ENCODE measurements at regions not wholly inside any gene's neighbourhood (a gene's known extent, or its start where the extent isn't known, plus 50 kb on each side); places are given as distances from the start of the nearest gene placed in this dataset.

DNA sequence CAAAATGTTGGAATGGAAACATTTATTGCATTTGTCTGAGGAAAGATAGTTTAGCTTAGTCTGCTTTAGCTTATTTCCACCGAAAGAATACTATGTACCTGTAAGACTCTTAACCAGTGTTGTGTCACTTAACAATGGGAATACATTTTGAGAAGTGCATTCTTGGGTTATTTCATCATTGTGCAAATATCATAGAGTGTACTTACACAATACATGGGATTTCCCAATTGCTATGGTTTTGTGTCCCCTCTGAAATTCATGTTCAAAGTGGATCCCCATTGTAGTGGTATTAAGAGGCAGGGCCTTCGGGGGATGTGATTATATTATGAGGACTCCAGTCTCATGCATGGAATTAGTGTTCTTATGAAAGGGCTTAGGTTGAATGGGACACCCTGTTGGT lies 249.4 kb upstream of the UBE2E3 start:
- Histone ChIP-seq H3K9me3 (ENCODE audit: control insufficient read depth, insufficient read depth, low read depth, low read length) (no peaks in the 10 kb centered on the region; the same call in 1 of the 2 replicates), H3K4me1 (ENCODE audit: control insufficient read depth, insufficient read depth, low read length) (no peaks in the 10 kb centered on the region), H3K27ac (ENCODE audit: low read length) (no peak overlapping the region), H3K36me3 (ENCODE audit: control insufficient read depth, insufficient read depth, low read length) (no peaks in the 10 kb centered on the region), H3K4me3 (ENCODE audit: low read depth in 2 of 2, low read length in 2 of 2) (no peak overlapping the region), H3K27me3 (ENCODE audit: control insufficient read depth, insufficient read depth, low read length) (no peaks in the 10 kb centered on the region)
- ChIA-PET CTCF (no interaction called here), POLR2A (no interaction called here)
- ATAC-seq (no peak), DNase-seq (ENCODE audit: low read depth, low spot score) (no peak)
- in situ Hi-C loops (cut with HindIII; ENCODE audit: low pct_unique_long_range_greater_than_20kb, low sequenced_read_pairs) = no loop called here
- intact Hi-C loops (cut with micrococcal nuclease; ENCODE audit: unreplicated experiment) = no loop called here
- BruUV-seq (replicated peaks) = no TSS peak
- TF ChIP-seq POLR2AphosphoS5 (IDR thresholded peaks at IDR 0.05; ENCODE audit: low read depth, low read length) (no peak), SIN3A (IDR thresholded peaks at IDR 0.05; ENCODE audit: borderline replicate concordance, insufficient read depth, low read depth, low read length) (no peak), TCF7L2 (IDR thresholded peaks at IDR 0.05; ENCODE audit: low read depth, low read length) (no peak)
- TF ChIP-seq, protein P1, sequence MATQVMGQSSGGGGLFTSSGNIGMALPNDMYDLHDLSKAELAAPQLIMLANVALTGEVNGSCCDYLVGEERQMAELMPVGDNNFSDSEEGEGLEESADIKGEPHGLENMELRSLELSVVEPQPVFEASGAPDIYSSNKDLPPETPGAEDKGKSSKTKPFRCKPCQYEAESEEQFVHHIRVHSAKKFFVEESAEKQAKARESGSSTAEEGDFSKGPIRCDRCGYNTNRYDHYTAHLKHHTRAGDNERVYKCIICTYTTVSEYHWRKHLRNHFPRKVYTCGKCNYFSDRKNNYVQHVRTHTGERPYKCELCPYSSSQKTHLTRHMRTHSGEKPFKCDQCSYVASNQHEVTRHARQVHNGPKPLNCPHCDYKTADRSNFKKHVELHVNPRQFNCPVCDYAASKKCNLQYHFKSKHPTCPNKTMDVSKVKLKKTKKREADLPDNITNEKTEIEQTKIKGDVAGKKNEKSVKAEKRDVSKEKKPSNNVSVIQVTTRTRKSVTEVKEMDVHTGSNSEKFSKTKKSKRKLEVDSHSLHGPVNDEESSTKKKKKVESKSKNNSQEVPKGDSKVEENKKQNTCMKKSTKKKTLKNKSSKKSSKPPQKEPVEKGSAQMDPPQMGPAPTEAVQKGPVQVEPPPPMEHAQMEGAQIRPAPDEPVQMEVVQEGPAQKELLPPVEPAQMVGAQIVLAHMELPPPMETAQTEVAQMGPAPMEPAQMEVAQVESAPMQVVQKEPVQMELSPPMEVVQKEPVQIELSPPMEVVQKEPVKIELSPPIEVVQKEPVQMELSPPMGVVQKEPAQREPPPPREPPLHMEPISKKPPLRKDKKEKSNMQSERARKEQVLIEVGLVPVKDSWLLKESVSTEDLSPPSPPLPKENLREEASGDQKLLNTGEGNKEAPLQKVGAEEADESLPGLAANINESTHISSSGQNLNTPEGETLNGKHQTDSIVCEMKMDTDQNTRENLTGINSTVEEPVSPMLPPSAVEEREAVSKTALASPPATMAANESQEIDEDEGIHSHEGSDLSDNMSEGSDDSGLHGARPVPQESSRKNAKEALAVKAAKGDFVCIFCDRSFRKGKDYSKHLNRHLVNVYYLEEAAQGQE (IDR thresholded peaks at IDR 0.05; ENCODE audit: insufficient read depth in 1 of 2, low read depth in 2 of 2, low read length in 1 of 2) = no peak
- TF ChIP-seq, protein P2, sequence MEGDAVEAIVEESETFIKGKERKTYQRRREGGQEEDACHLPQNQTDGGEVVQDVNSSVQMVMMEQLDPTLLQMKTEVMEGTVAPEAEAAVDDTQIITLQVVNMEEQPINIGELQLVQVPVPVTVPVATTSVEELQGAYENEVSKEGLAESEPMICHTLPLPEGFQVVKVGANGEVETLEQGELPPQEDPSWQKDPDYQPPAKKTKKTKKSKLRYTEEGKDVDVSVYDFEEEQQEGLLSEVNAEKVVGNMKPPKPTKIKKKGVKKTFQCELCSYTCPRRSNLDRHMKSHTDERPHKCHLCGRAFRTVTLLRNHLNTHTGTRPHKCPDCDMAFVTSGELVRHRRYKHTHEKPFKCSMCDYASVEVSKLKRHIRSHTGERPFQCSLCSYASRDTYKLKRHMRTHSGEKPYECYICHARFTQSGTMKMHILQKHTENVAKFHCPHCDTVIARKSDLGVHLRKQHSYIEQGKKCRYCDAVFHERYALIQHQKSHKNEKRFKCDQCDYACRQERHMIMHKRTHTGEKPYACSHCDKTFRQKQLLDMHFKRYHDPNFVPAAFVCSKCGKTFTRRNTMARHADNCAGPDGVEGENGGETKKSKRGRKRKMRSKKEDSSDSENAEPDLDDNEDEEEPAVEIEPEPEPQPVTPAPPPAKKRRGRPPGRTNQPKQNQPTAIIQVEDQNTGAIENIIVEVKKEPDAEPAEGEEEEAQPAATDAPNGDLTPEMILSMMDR (IDR thresholded peaks at IDR 0.05) = no peak

DNA sequence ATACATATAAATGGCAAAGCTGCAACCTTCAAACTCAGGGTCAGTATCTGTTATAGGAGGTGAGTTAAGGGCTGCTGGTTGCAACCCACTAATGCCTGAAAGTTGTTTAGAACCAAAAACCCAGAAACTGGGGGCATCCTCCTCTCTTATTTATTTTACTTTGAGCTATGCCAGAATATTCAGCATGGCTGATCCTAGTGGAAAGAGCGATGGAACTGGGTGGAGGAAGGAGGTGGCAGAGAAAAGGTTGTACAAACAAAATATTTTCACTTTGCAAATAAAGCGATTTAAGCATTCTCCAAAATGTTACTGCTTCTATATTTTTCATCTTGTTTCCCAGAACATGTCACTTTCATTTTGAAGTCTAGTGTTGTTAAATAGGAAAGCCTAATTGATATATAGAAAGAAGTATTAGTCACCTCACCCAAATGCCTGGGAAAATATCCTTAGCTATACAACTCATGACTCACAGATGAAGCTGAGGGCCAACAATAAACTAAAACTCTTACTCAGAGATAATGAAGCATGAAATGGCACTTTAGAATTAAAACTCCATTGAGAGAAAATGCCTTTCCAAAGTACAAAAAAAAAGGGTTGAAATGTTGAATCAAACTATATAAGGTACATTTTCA lies 251.4 kb upstream of the UBE2E3 start:
- intact Hi-C loops (cut with micrococcal nuclease; ENCODE audit: unreplicated experiment) (no loop called here), in situ Hi-C loops (cut with HindIII; ENCODE audit: low pct_unique_long_range_greater_than_20kb, low sequenced_read_pairs) (no loop called here)
- ATAC-seq (peak; percentile 79; the same call in 1 of the 2 replicates), DNase-seq (ENCODE audit: low read depth, low spot score) (no peak)
- H3K36me3 ChIP-seq (ENCODE audit: control insufficient read depth, insufficient read depth, low read length) = no peaks in the 10 kb centered on the region
- no peak overlapping the region for H3K27ac ChIP-seq (ENCODE audit: low read length)
- H3K27me3 ChIP-seq (ENCODE audit: control insufficient read depth, insufficient read depth, low read length) = no peaks in the 10 kb centered on the region
- POLR2A ChIA-PET = no interaction called here
- no peak for TF ChIP-seq POLR2AphosphoS5 (IDR thresholded peaks at IDR 0.05; ENCODE audit: low read depth, low read length)
- TF ChIP-seq SIN3A (IDR thresholded peaks at IDR 0.05; ENCODE audit: borderline replicate concordance, insufficient read depth, low read depth, low read length) = no peak
- TF ChIP-seq, protein P1 (IDR thresholded peaks at IDR 0.05; ENCODE audit: insufficient read depth in 1 of 2, low read depth in 2 of 2, low read length in 1 of 2) = no peak
- TF ChIP-seq TCF7L2 (IDR thresholded peaks at IDR 0.05; ENCODE audit: low read depth, low read length) = no peak
- TF ChIP-seq, protein P2 (IDR thresholded peaks at IDR 0.05) = no peak
- H3K9me3 ChIP-seq (ENCODE audit: control insufficient read depth, insufficient read depth, low read depth, low read length) = no peaks in the 10 kb centered on the region; the same call in 1 of the 2 replicates
- no peak overlapping the region for H3K4me3 ChIP-seq (ENCODE audit: low read depth in 2 of 2, low read length in 2 of 2)
- CTCF ChIA-PET = no interaction called here
- no peaks in the 10 kb centered on the region for H3K4me1 ChIP-seq (ENCODE audit: control insufficient read depth, insufficient read depth, low read length)
- BruUV-seq (replicated peaks) = no TSS peak
